GM19328 (cell line): ENCODE measurements at regions not wholly inside any gene's neighbourhood (a gene's known extent, or its start where the extent isn't known, plus 50 kb on each side); places are given as distances from the start of the nearest gene placed in this dataset.
"Not testable (repeated sequence)": the region's sequence is repeated elsewhere in the genome, so short reads cannot be mapped to it uniquely, and the experiment has no call there.

ENCODE experiments used
- ATAC-seq: cut with Tn5 transposase; IDR thresholded peaks from one replicate; pipeline ENCODE4 v1.9.1; 2021; ENCODE audit warnings: mild to moderate bottlenecking, moderate library complexity; ENCODE audit not compliant: unreplicated experiment

DNA sequence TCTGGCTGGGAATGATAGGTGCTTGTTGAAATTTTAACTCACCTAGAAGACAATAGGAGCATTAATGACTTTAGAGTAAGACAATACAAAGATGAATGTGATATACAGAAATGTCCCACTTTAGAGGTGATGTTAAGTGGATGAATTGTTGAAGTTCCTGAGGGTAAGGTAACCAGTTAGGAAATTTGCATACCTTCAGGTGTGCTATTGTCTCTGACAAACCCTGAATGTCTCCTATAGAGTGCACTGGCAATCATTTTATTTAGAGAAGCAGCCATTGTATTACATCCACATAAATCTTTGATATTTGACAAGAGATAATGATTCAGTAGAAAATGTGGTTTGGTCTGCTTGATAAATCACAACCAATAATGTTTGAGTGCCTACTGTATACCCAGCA is 228.5 kb downstream of the RNF144A start:
- no peak for ATAC-seq

DNA sequence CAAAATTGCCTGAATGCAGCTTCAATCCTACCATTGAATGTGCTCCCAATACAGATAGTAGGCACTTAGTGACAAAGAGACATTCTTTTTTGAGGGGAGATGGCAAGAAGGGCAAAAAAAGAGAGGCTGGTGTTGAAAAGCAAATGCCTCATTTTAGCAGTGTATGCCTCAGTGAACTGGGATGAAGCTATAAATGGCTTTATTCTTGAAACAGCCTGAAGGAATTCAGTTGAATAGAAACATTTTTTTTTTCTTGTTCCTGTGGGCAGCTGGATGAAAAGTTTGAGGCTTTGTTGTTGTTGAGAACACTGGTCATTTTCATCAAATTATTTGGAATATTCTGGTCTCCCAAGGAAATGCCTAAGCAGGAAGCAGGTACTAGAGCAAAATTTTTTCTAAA is 228.9 kb downstream of the RNF144A start:
- ATAC-seq = no peak

DNA sequence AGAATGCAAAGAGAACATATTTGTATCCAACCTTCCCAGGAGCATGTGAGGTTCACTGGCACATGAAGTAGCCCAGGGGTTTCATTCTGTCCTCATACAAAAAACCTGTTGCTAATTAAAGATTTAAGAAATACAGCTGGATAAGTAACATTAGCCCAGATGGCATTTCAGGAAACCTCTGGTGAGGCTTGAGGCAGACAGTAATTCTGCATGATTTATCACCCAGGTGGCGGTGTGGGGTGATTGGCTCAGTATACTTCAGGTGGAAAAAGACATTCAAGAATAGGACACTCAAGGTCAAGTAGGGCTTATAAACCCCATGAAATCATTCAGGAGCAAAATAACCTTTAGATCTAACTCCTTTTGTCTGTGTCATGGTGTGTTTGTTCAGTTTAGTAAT is 237.4 kb downstream of the RNF144A start:
- no peak for ATAC-seq

DNA sequence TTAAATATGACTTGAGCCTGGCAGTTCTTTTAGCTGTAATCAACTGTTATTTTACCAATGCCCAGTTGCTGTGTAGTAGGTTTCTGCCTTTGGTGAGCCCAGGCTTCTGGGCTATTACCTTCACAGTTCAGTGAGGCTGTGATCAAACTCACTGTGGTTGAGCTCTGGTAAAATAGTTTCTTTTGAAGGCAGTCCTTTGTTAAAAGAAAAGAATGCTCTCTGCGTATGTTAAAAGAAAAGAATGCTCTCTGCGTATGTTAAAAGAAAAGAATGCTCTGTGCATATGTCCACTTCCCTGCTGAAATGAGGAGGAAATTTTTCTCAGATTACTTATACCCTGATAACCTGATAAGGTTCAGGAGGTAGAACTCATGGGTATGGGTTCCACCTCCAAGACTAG is 244.3 kb downstream of the RNF144A start:
- no peak for ATAC-seq

DNA sequence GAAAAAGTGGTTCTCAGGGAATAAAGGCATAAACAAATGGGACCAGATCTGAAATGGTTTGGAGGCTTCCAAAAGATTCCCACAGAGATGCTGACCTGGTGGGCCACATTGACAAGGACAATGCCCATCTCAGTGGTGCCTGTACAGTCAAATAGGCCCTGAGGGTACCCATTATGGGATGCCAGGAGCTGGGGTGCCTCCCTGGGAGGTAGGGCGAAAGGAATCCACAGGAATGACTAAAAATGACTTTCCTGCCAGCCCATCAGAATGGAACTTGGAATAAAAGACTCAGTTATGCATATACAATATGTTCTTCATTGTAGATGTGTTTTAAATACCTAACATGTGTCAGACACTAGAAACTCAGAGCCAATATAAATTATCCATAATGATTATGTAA is 248.5 kb downstream of the RNF144A start:
- ATAC-seq = no peak

DNA sequence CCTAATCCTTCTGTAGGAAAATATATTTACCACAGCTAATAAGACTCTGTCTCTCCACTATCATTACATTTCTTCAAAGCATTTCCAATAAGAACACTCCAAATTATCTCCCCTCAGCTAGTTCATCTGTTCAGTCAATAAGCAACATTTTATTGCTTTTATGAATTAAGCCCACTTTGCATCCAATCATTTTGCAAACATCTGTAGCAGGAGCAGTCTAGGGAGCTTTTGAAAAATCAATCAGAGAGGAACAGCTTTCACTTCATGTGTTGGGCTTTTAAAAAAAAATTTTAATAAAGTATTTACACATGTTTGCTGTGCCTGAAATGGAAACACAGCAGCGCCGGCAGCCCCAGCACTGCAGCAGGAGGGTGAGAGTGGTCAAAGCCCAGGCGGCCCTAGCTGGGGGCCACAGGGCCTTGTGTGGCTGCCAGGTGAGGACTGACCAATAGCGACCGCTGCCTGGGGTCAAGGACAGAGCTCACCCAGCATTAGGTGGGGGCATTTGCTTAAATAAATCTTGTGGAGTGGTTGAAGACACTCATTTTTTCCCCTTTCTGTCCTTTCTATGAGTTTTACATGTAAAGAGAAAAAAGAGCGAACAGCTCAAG is 250.7 kb downstream of the RNF144A start:
- no peak for ATAC-seq

DNA sequence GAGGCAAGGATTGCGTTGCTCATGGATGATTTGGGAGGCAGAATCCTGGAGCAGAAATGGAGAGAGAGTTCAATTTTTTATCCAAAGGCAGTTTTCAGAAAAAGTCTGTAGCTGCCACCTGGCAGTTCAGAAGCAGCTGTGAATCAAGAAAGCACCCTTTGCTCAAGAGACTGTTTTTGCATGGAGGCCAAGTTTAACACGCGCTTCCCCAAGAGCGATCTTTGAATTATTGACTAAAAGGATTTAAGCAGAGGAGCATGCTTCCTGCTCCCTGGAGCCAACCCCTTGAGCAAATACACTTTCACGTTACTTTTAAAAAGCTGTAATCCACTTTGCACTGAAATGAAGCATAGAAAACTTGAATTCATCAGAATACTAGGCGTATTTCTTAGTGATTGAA is 252.4 kb downstream of the RNF144A start:
- ATAC-seq = no peak

DNA sequence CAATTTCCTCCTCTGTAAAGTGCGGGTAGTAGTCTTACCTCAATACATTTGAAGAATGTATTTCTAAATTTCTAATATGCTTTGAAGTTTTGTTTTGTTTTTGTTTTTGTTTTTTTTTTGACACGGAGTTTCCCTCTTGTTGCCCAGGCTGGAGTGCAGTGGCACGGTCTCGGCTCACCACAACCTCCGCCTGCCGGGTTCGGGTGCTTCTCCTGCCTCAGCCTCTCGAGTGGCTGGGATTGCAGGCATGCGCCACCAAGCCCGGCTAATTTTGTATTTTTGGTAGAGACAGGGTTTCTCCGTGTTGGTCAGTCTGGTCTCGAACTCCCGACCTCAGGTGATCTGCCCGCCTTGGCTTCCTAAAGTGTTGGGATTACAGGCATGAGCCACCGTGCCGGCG is 261.8 kb downstream of the RNF144A start:
- ATAC-seq = not testable (repeated sequence)

DNA sequence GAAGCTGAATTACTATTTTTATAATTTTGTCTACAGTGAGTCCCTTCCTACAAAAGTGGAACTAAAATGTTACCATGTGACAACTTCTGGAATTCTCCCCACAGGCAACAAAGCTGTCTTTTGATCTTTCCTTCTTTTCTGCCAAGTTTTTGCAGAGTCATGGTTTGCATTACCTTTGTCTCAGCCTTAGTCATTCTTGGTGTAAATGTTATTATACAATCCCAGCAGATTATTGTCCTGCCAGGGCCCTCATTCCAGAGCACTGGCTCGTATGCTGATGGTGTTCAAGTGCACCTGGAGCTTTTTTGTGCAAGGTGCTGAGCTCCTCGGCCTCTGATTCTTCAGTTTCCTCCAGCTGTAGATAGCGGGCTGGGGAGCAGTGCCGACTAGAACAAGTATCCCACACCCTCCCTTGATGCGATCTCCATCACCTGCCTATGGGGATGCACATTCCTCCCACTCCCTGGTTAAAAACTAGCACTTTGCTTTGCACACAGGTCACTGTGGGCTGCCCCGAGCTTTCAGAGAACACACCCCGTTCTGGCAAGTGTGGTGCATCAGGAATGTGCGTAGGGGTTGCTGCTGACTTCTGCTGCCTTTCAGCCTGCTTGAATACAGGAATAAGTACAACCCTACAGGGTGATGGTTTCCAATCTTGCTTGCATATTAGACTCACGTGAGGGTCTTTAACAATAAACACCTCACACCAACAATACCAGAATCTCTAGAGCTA is 263.6 kb downstream of the RNF144A start:
- ATAC-seq = no peak

DNA sequence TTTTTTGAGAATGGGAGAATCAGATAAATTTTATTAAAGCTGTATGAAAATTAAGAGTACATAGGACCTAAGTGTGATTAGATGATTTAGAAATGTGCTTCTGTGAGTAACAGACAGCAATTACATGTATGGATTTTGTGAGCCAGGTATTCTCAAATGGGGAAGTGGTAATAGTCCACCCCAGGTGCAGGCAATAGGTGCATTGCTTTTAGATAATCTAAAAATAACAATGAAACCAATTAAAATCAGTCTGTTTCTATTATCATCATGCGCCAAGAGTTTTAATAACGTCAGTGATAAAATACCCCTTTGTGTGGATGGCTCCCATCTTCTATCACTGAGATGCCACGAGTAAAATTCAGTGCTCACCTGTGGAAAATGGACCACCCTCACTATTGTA is 265.3 kb downstream of the RNF144A start:
- ATAC-seq = no peak

DNA sequence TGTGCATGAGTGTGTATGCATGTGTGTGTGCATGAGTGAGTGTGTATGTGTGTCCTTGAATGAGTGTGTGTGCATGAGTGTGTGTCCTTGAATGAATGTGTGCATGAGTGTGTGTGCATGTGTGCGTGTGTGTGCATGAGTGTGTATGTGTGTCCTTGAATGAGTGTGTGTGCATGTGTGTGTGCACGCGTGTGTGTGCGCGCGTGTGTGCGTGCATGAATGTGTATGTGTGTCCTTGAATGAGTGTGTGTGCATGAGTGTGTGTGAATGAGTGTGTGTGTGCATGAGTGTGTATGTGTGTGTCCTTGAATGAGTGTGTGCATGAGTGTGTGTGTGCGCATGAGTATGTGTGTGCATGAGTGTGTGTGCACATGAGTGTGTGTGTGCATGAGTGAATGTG is 271.9 kb downstream of the RNF144A start:
- ATAC-seq = no peak

DNA sequence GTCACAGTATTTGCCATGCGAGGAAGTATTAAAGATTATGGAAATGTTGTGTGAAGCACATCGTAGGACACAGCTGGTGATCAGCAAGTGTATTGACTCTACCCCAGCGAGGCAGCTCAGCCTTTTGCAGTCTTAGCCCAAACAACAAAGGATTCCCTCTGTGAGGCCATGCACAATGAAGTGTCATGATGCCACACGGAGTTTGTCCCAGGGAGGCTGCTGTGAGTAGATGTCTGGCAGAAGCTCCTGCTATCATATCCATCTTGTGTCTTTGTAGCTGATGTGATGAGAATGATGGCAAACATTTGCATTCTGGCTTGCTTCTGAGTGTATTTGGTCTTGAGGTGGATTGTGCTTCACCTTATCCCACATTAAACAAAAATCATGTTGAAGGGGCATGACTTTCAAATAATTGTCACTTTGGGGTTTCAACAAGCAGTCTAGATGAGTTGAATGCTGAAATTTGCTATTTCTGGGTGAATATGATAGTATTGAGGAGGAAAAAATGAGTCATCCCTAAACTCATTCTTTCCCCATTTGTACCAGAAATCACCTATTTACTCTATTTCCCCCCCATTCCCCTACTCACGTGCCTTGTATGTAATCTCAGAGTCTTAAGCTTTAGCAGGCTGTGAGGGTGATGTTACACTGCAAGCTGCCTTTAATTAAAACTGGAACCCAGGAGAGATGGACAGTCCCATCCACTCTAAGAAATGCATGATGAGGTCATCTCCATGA is 273.5 kb downstream of the RNF144A start:
- ATAC-seq = no peak

DNA sequence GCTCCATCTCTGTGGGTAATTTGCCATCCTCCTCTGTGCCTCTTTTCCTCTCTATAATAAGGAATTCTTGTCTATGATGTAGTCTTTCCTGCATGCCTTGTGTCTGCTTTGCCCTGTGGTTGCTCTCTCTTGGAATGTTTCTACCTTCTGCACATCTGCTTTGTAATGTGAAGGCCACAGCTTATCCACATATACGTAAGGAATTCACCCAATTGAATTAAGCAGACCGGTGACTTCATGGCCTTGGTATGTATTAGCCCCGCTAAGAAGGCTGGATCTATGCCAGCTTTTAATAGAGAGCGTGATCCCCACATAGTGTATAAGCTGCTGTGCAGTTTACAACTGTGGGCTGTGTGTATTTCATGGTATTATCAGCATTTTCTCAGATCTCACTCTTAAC is 274.7 kb downstream of the RNF144A start:
- ATAC-seq = no peak

DNA sequence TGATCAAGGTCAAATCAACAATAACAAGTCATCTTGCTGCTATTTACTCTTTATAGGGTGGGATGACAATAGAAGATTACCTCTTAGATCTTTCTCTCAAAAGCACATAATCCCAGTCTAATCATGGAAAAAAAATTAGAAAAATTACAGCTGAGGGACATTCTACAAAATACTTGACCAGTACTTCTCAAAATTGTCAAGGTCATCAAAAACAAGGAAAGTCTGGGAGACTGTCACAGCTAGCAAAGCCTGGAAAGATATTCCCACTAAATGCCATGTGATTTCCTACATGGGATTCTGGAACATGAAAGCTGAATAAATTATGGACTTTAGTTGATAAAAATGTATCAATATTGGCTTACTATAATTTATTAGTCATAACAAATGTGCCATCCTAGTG is 276.2 kb downstream of the RNF144A start:
- no peak for ATAC-seq

DNA sequence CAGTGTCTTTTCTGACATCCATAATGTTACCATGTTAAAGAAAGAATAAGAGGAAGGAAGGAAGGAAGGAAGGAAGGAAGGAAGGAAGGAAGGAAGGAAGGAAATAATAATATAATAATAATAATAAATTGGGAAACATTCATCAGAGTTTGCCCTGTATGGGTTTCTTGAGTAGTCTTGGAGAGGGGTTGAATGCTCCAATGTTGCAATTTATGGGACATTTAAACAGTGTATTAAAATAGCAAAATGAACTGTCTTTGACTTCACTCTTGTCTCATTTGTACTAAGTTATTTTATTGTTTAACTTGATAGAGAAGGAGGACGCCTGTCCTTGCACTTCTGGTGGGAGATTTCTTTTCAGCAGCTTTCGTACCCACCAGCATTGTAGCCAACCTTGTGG is 277.7 kb downstream of the RNF144A start:
- ATAC-seq = no peak

DNA sequence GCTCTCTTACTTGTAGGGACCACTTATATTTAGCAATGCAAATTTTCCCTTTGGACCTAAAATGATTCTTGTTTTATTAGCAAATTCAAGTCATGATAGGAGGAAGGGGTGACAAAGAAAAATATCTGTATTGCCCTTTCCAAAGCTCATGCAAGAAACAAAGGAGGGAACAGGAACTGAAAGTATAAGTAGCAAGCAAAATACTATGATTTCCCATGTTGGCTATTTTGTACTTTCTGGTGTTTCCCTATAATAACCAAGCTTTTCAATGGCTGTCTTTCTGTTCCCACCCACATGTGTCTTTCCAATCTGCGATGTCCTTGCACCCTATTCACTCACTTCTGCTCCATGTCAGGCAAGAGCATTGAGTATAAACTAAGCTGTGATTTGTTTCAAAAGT is 279.7 kb downstream of the RNF144A start:
- no peak for ATAC-seq

DNA sequence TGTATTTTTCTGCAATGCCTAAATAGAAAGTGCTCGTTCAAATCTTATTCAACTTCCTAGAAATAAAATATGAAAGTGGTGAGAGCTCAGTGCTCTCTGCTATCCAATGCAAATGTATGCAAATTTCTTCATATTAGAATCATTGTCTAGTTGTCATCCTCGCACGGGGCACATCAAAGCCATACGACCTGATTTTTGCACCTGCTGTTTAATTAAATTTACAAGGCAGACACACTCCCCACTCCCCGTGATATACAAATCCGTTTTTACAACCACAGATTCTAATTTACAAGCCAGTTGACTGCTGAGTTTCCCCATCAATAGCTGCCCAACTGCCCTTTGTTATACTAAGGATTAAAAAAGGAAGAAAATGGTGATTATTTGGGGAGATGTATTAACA is 284.6 kb downstream of the RNF144A start:
- ATAC-seq = no peak

DNA sequence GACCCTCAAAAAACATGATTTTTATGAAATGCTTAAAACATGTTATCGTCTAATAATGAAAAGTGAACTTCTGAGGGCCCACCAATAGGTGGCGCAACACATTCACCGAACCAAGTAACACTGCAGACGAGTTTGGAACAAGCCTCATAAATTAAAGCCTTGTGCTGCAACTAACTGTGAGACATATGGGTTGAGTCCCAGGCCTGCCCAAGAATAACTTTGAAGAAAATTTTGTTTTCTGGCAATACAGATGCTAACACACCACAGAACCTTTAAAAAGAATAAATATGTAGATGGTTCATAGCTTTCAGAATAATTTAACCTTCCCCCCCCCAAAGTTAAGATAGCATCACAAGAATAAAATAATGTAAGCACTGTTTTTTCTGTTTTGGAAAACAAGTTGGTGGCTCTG is 285.9 kb downstream of the RNF144A start:
- ATAC-seq = no peak

DNA sequence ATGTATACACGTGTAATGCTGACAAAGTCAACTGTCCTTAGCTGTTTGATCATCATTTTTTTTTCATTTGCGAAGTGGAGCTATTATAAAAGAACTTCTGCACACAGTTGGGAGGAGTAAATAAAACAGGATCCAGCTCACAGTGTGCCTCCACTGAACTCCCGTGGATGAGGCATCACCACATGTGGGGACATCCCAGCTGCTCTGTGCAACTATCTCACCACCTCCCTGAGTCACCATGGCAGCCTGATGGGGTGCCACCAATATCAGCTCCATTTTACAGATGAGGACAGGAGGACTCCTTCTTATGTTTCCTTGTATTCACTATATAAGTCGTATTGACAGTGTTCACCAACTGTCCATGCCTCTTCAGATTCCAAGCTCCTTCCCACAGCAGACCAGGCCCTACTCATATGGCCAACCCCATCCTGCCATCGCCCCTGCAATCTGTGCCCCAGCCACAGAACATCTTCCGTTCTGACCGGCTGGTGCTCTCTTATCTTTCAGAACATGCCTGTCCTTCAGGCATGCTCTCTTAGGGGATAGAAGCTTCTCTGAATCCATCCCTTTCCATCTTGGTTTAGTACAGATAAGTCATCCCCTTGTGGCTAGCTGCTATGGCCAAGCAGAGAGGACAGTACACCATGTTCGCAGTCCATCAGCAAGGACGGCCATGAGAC is 288.1 kb downstream of the RNF144A start:
- no peak for ATAC-seq

DNA sequence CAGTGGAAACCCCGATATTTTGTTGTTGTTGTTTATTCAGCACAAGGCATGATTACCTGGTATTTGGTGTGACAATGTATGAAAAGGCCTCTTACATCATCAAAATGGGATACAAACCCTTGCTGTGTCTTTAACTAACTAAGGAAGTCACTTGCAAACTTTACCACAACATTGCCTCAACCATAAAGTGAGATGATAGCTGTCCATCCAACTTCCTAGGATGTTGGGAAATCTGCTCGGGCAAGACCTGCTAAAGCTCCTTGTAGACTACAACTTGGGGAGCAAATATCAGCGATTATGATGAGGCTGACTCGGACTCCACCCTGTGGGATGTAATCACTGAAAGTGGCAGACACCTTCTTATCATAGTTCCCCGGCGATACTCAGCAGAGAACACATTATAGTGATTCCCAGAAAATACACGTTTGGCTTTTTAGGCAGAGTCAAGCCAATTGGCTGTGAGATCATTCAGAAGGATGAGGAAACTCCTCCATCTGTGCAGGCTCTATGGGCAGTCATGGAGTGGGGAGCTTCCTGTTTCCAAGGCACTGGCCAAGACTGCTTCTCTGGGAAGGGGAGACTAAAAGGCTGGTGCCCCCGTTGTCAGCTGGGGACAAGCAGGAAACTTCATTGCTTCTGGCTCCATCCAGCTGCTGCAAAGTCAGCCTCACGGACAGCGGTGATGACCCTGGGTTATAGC is 289.0 kb downstream of the RNF144A start:
- no peak for ATAC-seq

DNA sequence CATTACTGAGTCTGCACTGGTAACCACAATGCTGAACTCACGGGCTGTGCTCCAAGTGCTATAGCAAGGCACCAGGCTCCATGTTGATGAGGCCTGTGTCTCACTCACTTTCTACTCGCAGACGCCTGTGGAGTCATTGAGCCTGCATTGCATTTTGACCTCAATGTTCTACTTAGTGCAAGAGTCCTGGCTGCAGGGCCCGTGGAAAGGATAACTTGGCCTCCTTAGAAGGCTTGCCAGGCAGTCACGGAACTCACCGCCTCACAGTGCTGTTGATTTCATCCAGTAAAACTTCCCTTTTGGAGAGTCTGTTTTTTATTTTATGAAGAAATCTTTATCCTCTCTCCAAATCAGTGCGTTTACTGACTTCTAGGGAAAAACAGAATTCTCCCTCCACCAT is 290.4 kb downstream of the RNF144A start:
- ATAC-seq = no peak
